HepG2 (cell line): ENCODE measurements at regions not wholly inside any gene's neighbourhood (a gene's known extent, or its start where the extent isn't known, plus 50 kb on each side); places are given as distances from the start of the nearest gene placed in this dataset.

ENCODE experiments used
- ATAC-seq: fragments of 200-7000 bp; cut with Tn5 transposase; 3 replicates; pipeline ENCODE4 v1.9.1; 2020; ENCODE audit warnings: mild to moderate bottlenecking, moderate library complexity
- BruUV-seq: library from RNA; stranded (reverse); fragments of 400-500 nt; replicated peaks from 2 replicates; lab custom pipeline; 2021; lab: Mats Ljungman, UMichigan
- CTCF ChIA-PET: fragments of 300-600 bp; formaldehyde crosslinking; extraction: SDS; loops from one replicate; lab custom pipeline; 2021; ENCODE audit warnings: low total read pairs, inconsistent platforms, low intra/inter-chr PET ratio; lab: Yijun Ruan, JAX
- POLR2A ChIA-PET: fragments of 350-600 bp; sonication (Branson Sonifier 250); formaldehyde crosslinking; loops from one replicate; lab custom pipeline; 2020; ENCODE audit warnings: antibody characterized with exemption, inconsistent platforms; lab: Yijun Ruan, JAX
- DNase-seq: peaks from one replicate; pipeline ENCODE4 v3.0.0-alpha.2; 2015; ENCODE audit warnings: low spot score
- FAIRE-seq: peaks from 3 replicates; lab custom pipeline; 2011; peaks lifted over from hg19 to GRCh38; lab: Jason Lieb, UNC
- H2AFZ ChIP-seq: one replicate; pipeline ENCODE4 v1.6.1; 2011; ENCODE audit warnings: low read length, inconsistent platforms
- H3K27ac ChIP-seq: fragments of 300-600 bp; 3 replicates; pipeline ENCODE4 v1.8.0; 2011; ENCODE audit warnings: mixed run types, mild to moderate bottlenecking, mixed read lengths, low read length, inconsistent platforms; ENCODE audit not compliant: insufficient read depth; ENCODE audit errors: extremely low read length
- H3K27me3 ChIP-seq, 2 experiments: fragments of 200-600 bp in 1 of 2; 2 replicates in 1 of 2; 3 replicates in 1 of 2; pipeline versions ENCODE4 v1.6.0 to v1.8.0; 2011; ENCODE audit warnings: low read length in 2 of 2, mild to moderate bottlenecking in 2 of 2, moderate library complexity in 2 of 2, inconsistent platforms in 1 of 2; ENCODE audit not compliant: insufficient read depth in 2 of 2, control insufficient read depth in 1 of 2
- H3K36me3 ChIP-seq, 2 experiments: fragments of 200-600 bp in 1 of 2; replicated peaks in 1 of 2; 2 replicates in 1 of 2; 3 replicates in 1 of 2; pipeline versions ENCODE4 v1.5.1 to v1.8.0; 2011; ENCODE audit warnings: low read length in 2 of 2, inconsistent platforms in 1 of 2; ENCODE audit not compliant: insufficient read depth in 2 of 2, control insufficient read depth in 1 of 2
- H3K4me1 ChIP-seq: 2 replicates; pipeline ENCODE4 v1.5.1; 2012; ENCODE audit warnings: low read length, inconsistent platforms; ENCODE audit not compliant: insufficient read depth
- H3K4me2 ChIP-seq: 2 replicates; pipeline ENCODE4 v1.6.0; 2011; ENCODE audit warnings: low read depth, low read length, inconsistent platforms
- H3K4me3 ChIP-seq, 3 experiments: fragments of 200-600 bp in 1 of 3; sonication (generic), shearing (Covaris generic) in 1 of 3; replicated peaks in 1 of 3; 2 replicates each; pipeline ENCODE4 v1.5.1; 2011 to 2016; ENCODE audit warnings: low read length in 3 of 3, inconsistent platforms in 2 of 3, low read depth in 2 of 3, mild to moderate bottlenecking in 2 of 3, control low read depth in 1 of 3, mixed read lengths in 1 of 3; ENCODE audit not compliant: insufficient read depth in 1 of 3
- H3K79me2 ChIP-seq: one replicate; pipeline ENCODE4 v1.6.1; 2011; ENCODE audit warnings: low read length, inconsistent platforms; ENCODE audit not compliant: insufficient read depth
- H3K9ac ChIP-seq: 2 replicates; pipeline ENCODE4 v1.6.0; 2011; ENCODE audit warnings: mild to moderate bottlenecking, low read depth, low read length, inconsistent platforms; ENCODE audit not compliant: insufficient read depth
- H3K9me3 ChIP-seq: 2 replicates; pipeline ENCODE4 v1.5.1; 2012; ENCODE audit warnings: mild to moderate bottlenecking, low read length
- H4K20me1 ChIP-seq: 2 replicates; pipeline ENCODE4 v1.6.0; 2011; ENCODE audit warnings: inconsistent platforms, mild to moderate bottlenecking, low read length, moderate library complexity; ENCODE audit not compliant: insufficient read depth
- AGO2 ChIP-seq: fragments of 200-400 bp; formaldehyde crosslinking; optimal IDR thresholded peaks from 2 replicates; pipeline ENCODE3; 2017; ENCODE audit warnings: mild to moderate bottlenecking, low read depth, low read length, moderate library complexity
- ARHGAP35 ChIP-seq: sonication (generic); formaldehyde crosslinking; IDR thresholded peaks from 2 replicates; pipeline ENCODE4 v1.9.0; 2022; ENCODE audit warnings: mild to moderate bottlenecking, inconsistent platforms, moderate library complexity, missing genetic modification reagents, borderline replicate concordance
- DMAP1 ChIP-seq: IDR thresholded peaks from 2 replicates; pipeline ENCODE4 v1.6.1; 2016
- IRX3 ChIP-seq: sonication (generic); formaldehyde crosslinking; IDR thresholded peaks from 2 replicates; pipeline ENCODE4 v1.8.1; 2023; ENCODE audit warnings: mild to moderate bottlenecking, low read depth, missing genetic modification reagents, borderline replicate concordance
- KAT2B ChIP-seq: fragments of 150-350 bp; IDR thresholded peaks from 2 replicates; pipeline ENCODE4 v1.6.1; 2014; ENCODE audit warnings: low read depth, low read length, borderline replicate concordance
- KDM5A ChIP-seq: fragments of 200-600 bp; sonication (generic); IDR thresholded peaks from 2 replicates; pipeline ENCODE4 v1.7.0; 2018; ENCODE audit warnings: antibody characterized with exemption, mild to moderate bottlenecking, low read length, borderline replicate concordance
- NR2F6 ChIP-seq, 2 experiments: IDR thresholded peaks; 2 replicates each; pipeline ENCODE4 v1.6.1; 2016; ENCODE audit warnings: antibody characterized with exemption in 1 of 2, mild to moderate bottlenecking in 1 of 2
- PLRG1 ChIP-seq: fragments of 450-650 bp; conservative IDR thresholded peaks from 2 replicates; pipeline ENCODE4 v1.6.1; 2016
- TOE1 ChIP-seq: sonication (generic); formaldehyde crosslinking; IDR thresholded peaks from 2 replicates; pipeline ENCODE4 v1.4.0; 2020; ENCODE audit warnings: mild to moderate bottlenecking, missing genetic modification reagents
- ZFAT ChIP-seq: sonication (generic); formaldehyde crosslinking; conservative IDR thresholded peaks from 2 replicates; pipeline ENCODE4 v1.8.1; 2023; ENCODE audit warnings: missing genetic modification reagents, inconsistent platforms
- ZFP1 ChIP-seq: IDR thresholded peaks from 2 replicates; pipeline ENCODE4 v1.6.1; 2016
- ZNF17 ChIP-seq: sonication (generic); formaldehyde crosslinking; IDR thresholded peaks from 2 replicates; pipeline ENCODE4 v1.5.0; 2020; ENCODE audit warnings: mild to moderate bottlenecking, missing genetic modification reagents
- ZNF251 ChIP-seq: sonication (generic); formaldehyde crosslinking; IDR thresholded peaks from 2 replicates; pipeline ENCODE4 v1.9.0; 2021; ENCODE audit warnings: mild to moderate bottlenecking, missing genetic modification reagents
- ZNF557 ChIP-seq: sonication (generic); formaldehyde crosslinking; IDR thresholded peaks from 2 replicates; pipeline ENCODE4 v1.4.0; 2020; ENCODE audit warnings: missing genetic modification reagents
- ZZZ3 ChIP-seq: sonication (generic); formaldehyde crosslinking; IDR thresholded peaks from 2 replicates; pipeline ENCODE4 v1.4.0; 2020; ENCODE audit warnings: missing genetic modification reagents, mild to moderate bottlenecking, borderline replicate concordance
- WGBS: methylation state at CpG from one replicate; pipeline ENCODE4 v1.1.6; 2017; ENCODE audit warnings: low lambda C conversion rate; 5-methylcytosine and 5-hydroxymethylcytosine counted together
- in situ Hi-C: cut with HindIII; loops from 2 replicates; pipeline ENCODE4 v1.10.0; 2017; ENCODE audit warnings: low pct_unique_long_range_greater_than_20kb; ENCODE audit not compliant: extremely low pct_ligation_motif_present
- intact Hi-C: fragments of 100-400 bp; cut with micrococcal nuclease; formaldehyde crosslinking; loops from one replicate; pipeline ENCODE4 v1.10.0; 2022; ENCODE audit not compliant: unreplicated experiment
- TF ChIP-seq, protein P1 (sequence below): IDR thresholded peaks from 2 replicates; pipeline ENCODE4 v1.6.1; 2016; ENCODE audit warnings: mild to moderate bottlenecking, missing biosample characterization, missing genetic modification reagents
- TF ChIP-seq, protein P2 (sequence below), 2 experiments: sonication (generic) in 1 of 2; formaldehyde crosslinking in 1 of 2; IDR thresholded peaks; 2 replicates each; pipeline versions ENCODE4 v1.6.1 to v1.9.0; 2014 to 2022; ENCODE audit warnings: antibody characterized with exemption in 1 of 2, borderline replicate concordance in 1 of 2, inconsistent platforms in 1 of 2, low read depth in 1 of 2, missing genetic modification reagents in 1 of 2

DNA sequence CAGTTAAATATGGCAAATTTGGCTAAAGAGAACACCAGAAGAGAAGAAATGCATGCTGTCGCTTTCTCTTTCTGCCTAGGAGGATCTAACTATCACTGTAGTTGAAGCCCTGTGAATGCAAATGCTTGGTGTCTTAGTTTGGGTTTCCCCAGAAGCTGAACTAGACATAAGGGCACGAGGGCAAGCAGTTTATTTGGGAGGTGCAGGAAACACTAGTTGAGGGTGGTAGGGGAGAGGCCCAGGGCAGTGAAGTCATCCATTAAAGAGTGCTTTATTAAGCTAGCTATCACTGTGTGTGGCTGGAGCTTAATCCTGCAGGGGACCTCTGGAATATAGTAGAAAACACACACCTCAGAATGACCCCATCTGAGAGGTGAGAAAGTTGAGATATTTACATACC lies 639.8 kb upstream of the ZEB2 start:
- FAIRE-seq = no peak
- Histone ChIP-seq H3K27ac (no peak overlapping the region), H3K9ac (no peak overlapping the region), H3K27me3 (no peaks in the 10 kb centered on the region; a peak in 1 of 5 replicates), H3K36me3 (no peaks in the 10 kb centered on the region), H3K79me2 (no peaks in the 10 kb centered on the region), H3K9me3 (no peaks in the 10 kb centered on the region)
- intact Hi-C loops = no loop called here
- DNase-seq = no peak
- in situ Hi-C loops = no loop called here
- 24% methylated on average over 2 of the region's 2 CpGs for WGBS
- ChIA-PET CTCF (no interaction called here), POLR2A (no interaction called here)
- BruUV-seq = no TSS peak
- TF ChIP-seq PLRG1 (no peak), ZNF17 (CRISPR knock-in tag) (no peak), ZNF251 (CRISPR knock-in tag) (no peak), ZFP1 (CRISPR knock-in tag) (no peak), ARHGAP35 (no peak), IRX3 (no peak), ZFAT (no peak), NR2F6 (IDR thresholded peaks at IDR 0.05) (no peak), NR2F6 (CRISPR knock-in tag; IDR thresholded peaks at IDR 0.05) (no peak), TOE1 (no peak), DMAP1 (CRISPR knock-in tag) (no peak), ZNF557 (CRISPR knock-in tag) (no peak), ZZZ3 (CRISPR knock-in tag) (no peak), KDM5A (no peak), AGO2 (no peak), KAT2B (no peak)
- TF ChIP-seq, protein P1, sequence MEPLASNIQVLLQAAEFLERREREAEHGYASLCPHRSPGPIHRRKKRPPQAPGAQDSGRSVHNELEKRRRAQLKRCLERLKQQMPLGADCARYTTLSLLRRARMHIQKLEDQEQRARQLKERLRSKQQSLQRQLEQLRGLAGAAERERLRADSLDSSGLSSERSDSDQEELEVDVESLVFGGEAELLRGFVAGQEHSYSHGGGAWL (CRISPR knock-in tag) = no peak
- TF ChIP-seq, protein P2, sequence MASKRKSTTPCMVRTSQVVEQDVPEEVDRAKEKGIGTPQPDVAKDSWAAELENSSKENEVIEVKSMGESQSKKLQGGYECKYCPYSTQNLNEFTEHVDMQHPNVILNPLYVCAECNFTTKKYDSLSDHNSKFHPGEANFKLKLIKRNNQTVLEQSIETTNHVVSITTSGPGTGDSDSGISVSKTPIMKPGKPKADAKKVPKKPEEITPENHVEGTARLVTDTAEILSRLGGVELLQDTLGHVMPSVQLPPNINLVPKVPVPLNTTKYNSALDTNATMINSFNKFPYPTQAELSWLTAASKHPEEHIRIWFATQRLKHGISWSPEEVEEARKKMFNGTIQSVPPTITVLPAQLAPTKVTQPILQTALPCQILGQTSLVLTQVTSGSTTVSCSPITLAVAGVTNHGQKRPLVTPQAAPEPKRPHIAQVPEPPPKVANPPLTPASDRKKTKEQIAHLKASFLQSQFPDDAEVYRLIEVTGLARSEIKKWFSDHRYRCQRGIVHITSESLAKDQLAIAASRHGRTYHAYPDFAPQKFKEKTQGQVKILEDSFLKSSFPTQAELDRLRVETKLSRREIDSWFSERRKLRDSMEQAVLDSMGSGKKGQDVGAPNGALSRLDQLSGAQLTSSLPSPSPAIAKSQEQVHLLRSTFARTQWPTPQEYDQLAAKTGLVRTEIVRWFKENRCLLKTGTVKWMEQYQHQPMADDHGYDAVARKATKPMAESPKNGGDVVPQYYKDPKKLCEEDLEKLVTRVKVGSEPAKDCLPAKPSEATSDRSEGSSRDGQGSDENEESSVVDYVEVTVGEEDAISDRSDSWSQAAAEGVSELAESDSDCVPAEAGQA (IDR thresholded peaks at IDR 0.05; ENCODE audit: low read depth) = no peak
- TF ChIP-seq, protein P2 (CRISPR knock-in tag; IDR thresholded peaks at IDR 0.05; ENCODE audit: borderline replicate concordance) = no peak
- TF ChIP-seq, all 625 proteins: peak for 0
- H3K4me2 ChIP-seq = no peak overlapping the region
- H3K4me3 ChIP-seq = no peak overlapping the region
- no peak overlapping the region for H2AFZ ChIP-seq
- no peak for ATAC-seq
- H3K4me1 ChIP-seq = no peaks in the 10 kb centered on the region
- H4K20me1 ChIP-seq = no peaks in the 10 kb centered on the region
